GM23338 (cell line): ENCODE measurements at regions not wholly inside any gene's neighbourhood (a gene's known extent, or its start where the extent isn't known, plus 50 kb on each side); places are given as distances from the start of the nearest gene placed in this dataset.

Source experiments
- ATAC-seq: fragments of 200-7000 bp; cut with Tn5 transposase; 3 replicates; pipeline ENCODE4 v1.9.1; 2020
- DNase-seq: peaks from one replicate; pipeline ENCODE4 v3.0.0-alpha.2; 2015; ENCODE audit warnings: low spot score
- H2AFZ ChIP-seq: fragments of 200-600 bp; sonication (generic); 2 replicates; pipeline ENCODE4 v1.8.0; 2016; ENCODE audit warnings: antibody characterized with exemption, mild to moderate bottlenecking, moderate library complexity
- H3F3A ChIP-seq: fragments of 200-600 bp; sonication (generic); replicated peaks from 2 replicates; pipeline ENCODE4 v1.8.0; 2017; ENCODE audit warnings: antibody characterized with exemption, mixed run types, low read depth
- H3K27ac ChIP-seq: fragments of 200-600 bp; sonication (generic); 2 replicates; pipeline ENCODE4 v1.6.1; 2016; ENCODE audit warnings: low read depth
- H3K27me3 ChIP-seq: fragments of 200-600 bp; sonication (generic); 2 replicates; pipeline ENCODE4 v1.8.0; 2016; ENCODE audit warnings: mild to moderate bottlenecking, mixed run types, moderate library complexity; ENCODE audit not compliant: insufficient read depth
- H3K36me3 ChIP-seq: fragments of 200-600 bp; sonication (generic); 2 replicates; pipeline ENCODE4 v1.8.0; 2016; ENCODE audit warnings: mild to moderate bottlenecking; ENCODE audit not compliant: insufficient read depth
- H3K4me1 ChIP-seq: fragments of 200-600 bp; sonication (generic); 2 replicates; pipeline ENCODE4 v1.8.0; 2016; ENCODE audit warnings: mild to moderate bottlenecking, moderate library complexity; ENCODE audit not compliant: insufficient read depth
- H3K4me2 ChIP-seq: fragments of 200-600 bp; sonication (generic); 2 replicates; pipeline ENCODE4 v1.7.1; 2017; ENCODE audit warnings: mixed run types
- H3K4me3 ChIP-seq: fragments of 200-600 bp; sonication (generic); 2 replicates; pipeline ENCODE4 v1.6.1; 2016; ENCODE audit warnings: mixed run types
- H3K79me2 ChIP-seq: fragments of 200-600 bp; sonication (generic); replicated peaks from 2 replicates; pipeline ENCODE4 v1.8.0; 2017; ENCODE audit warnings: mild to moderate bottlenecking; ENCODE audit not compliant: insufficient read depth
- H3K9me2 ChIP-seq: fragments of 200-600 bp; sonication (generic); 2 replicates; pipeline ENCODE4 v1.8.0; 2017; ENCODE audit not compliant: insufficient read depth
- H4K20me1 ChIP-seq: fragments of 200-600 bp; sonication (generic); replicated peaks from 2 replicates; pipeline ENCODE4 v1.8.0; 2017; ENCODE audit warnings: mild to moderate bottlenecking; ENCODE audit not compliant: insufficient read depth
- H3K27ac Mint-ChIP-seq: 2 replicates; pipeline ENCODE4 v1.8.0; 2020; ENCODE audit warnings: inconsistent platforms, mild to moderate bottlenecking, moderate library complexity, mixed read lengths
- H3K27me3 Mint-ChIP-seq: 3 replicates; pipeline ENCODE4 v1.8.0; 2022; ENCODE audit warnings: low read depth, mild to moderate bottlenecking, moderate library complexity, mixed read lengths, inconsistent platforms; ENCODE audit not compliant: insufficient read depth, poor library complexity
- H3K36me3 Mint-ChIP-seq: 3 replicates; pipeline ENCODE4 v1.8.0; 2021; ENCODE audit warnings: low read depth, mild to moderate bottlenecking, inconsistent platforms, moderate library complexity, mixed read lengths
- H3K4me1 Mint-ChIP-seq: 3 replicates; pipeline ENCODE4 v1.8.0; 2020; ENCODE audit warnings: mild to moderate bottlenecking, inconsistent platforms, mixed read lengths
- H3K4me3 Mint-ChIP-seq: 3 replicates; pipeline ENCODE4 v1.8.0; 2021; ENCODE audit warnings: moderate library complexity, mild to moderate bottlenecking, inconsistent platforms, mixed read lengths
- H3K9me3 Mint-ChIP-seq: 3 replicates; pipeline ENCODE4 v1.8.0; 2020; ENCODE audit warnings: moderate library complexity, mild to moderate bottlenecking, inconsistent platforms, mixed read lengths
- CTCF ChIP-seq, 2 experiments: fragments of 200-600 bp in 1 of 2; sonication (generic) in 1 of 2; conservative IDR thresholded peaks; 2 replicates each; pipeline versions ENCODE4 v1.5.1 to v1.6.1; 2016 to 2017; ENCODE audit warnings: antibody characterized with exemption in 2 of 2, low read depth in 2 of 2, mild to moderate bottlenecking in 2 of 2, moderate library complexity in 1 of 2
- EZH2phosphoT487 ChIP-seq: fragments of 200-600 bp; sonication (generic); IDR thresholded peaks from one replicate; pipeline ENCODE4 v1.8.1; 2018; ENCODE audit warnings: antibody characterized with exemption; ENCODE audit not compliant: unreplicated experiment
- JUNB ChIP-seq: IDR thresholded peaks from one replicate; pipeline ENCODE4 v1.6.1; 2016; ENCODE audit warnings: antibody characterized with exemption; ENCODE audit not compliant: unreplicated experiment
- POLR2AphosphoS5 ChIP-seq: IDR thresholded peaks from 2 replicates; pipeline ENCODE4 v1.6.1; 2016; ENCODE audit warnings: antibody characterized with exemption, low read depth
- REST ChIP-seq: IDR thresholded peaks from one replicate; pipeline ENCODE4 v1.6.1; 2018; ENCODE audit warnings: antibody characterized with exemption; ENCODE audit not compliant: unreplicated experiment
- STAT1 ChIP-seq: IDR thresholded peaks from one replicate; pipeline ENCODE4 v1.6.1; 2016; ENCODE audit warnings: antibody characterized with exemption; ENCODE audit not compliant: unreplicated experiment
- ZNF114 ChIP-seq: fragments of 250-450 bp; sonication (Bioruptor Pico); IDR thresholded peaks from 2 replicates; pipeline ENCODE4 v1.5.0; 2020; ENCODE audit warnings: mild to moderate bottlenecking, moderate library complexity
- ZNF331 ChIP-seq: fragments of 250-450 bp; sonication (Bioruptor Pico); IDR thresholded peaks from 2 replicates; pipeline ENCODE4 v1.5.0; 2020; ENCODE audit warnings: low read depth, mild to moderate bottlenecking, moderate library complexity
- ZNF462 ChIP-seq: fragments of 250-450 bp; sonication (Bioruptor Pico); IDR thresholded peaks from 2 replicates; pipeline ENCODE4 v1.5.0; 2020; ENCODE audit warnings: mild to moderate bottlenecking, moderate library complexity

GRCh38 chr4:148827781-148828180, 385.6 kb upstream of the NR3C2 start:
- no peaks in the 10 kb centered on the region; the same call in 2 of the 3 replicates for H3K36me3 Mint-ChIP-seq
- no peak overlapping the region for H3K4me3 Mint-ChIP-seq
- TF ChIP-seq REST = no peak
- TF ChIP-seq CTCF (conservative IDR thresholded peaks at IDR 0.05; ENCODE audit: low read depth in 2 of 2) = no peak
- no peak for TF ChIP-seq ZNF114 (CRISPR knock-in tag)
- TF ChIP-seq JUNB = no peak
- TF ChIP-seq ZNF331 (CRISPR knock-in tag) = no peak
- no peak for TF ChIP-seq STAT1
- no peak for TF ChIP-seq POLR2AphosphoS5
- TF ChIP-seq EZH2phosphoT487 = no peak
- no peak for TF ChIP-seq ZNF462
- Histone ChIP-seq H3K9me2 (no peaks in the 10 kb centered on the region), H2AFZ (no peak overlapping the region), H3K79me2 (no peaks in the 10 kb centered on the region), H3K27ac (no peak overlapping the region), H4K20me1 (no peaks in the 10 kb centered on the region), H3K4me3 (no peak overlapping the region), H3K27me3 (no peaks in the 10 kb centered on the region), H3K36me3 (no peaks in the 10 kb centered on the region), H3F3A (no peaks in the 10 kb centered on the region), H3K4me2 (no peak overlapping the region), H3K4me1 (no peaks in the 10 kb centered on the region)
- H3K9me3 Mint-ChIP-seq = peaks cover 10% of the 10 kb centered on the region
- peaks cover 4% of the 10 kb centered on the region for H3K27me3 Mint-ChIP-seq
- peaks cover 5% of the 10 kb centered on the region for H3K4me1 Mint-ChIP-seq
- ATAC-seq = no peak
- no peak for DNase-seq
- no peak overlapping the region for H3K27ac Mint-ChIP-seq
